HG03196 (cell line): ENCODE measurements at regions not wholly inside any gene's neighbourhood (a gene's known extent, or its start where the extent isn't known, plus 50 kb on each side); places are given as distances from the start of the nearest gene placed in this dataset.
"Not testable (repeated sequence)": the region's sequence is repeated elsewhere in the genome, so short reads cannot be mapped to it uniquely, and the experiment has no call there.

Experiments
- ATAC-seq: cut with Tn5 transposase; IDR thresholded peaks from one replicate; pipeline ENCODE4 v1.9.1; 2021; ENCODE audit not compliant: unreplicated experiment

GRCh38 chr2:34875091-34875745, 1276.1 kb upstream of the FAM98A start:
- ATAC-seq, result no peak

GRCh38 chr2:34853646-34854045, 1254.5 kb upstream of the FAM98A start:
- ATAC-seq, result no peak

GRCh38 chr2:34851804-34852203, 1252.7 kb upstream of the FAM98A start:
- no peak for ATAC-seq

GRCh38 chr2:34849827-34850226, 1250.7 kb upstream of the FAM98A start:
- ATAC-seq, result no peak

GRCh38 chr2:34848691-34849090, 1249.6 kb upstream of the FAM98A start:
- no peak for ATAC-seq

- ATAC-seq, result no peak
Measured at GRCh38 chr2:34848132-34848531, 1249.0 kb upstream of the FAM98A start.

- ATAC-seq, result no peak
Measured at GRCh38 chr2:34844629-34845028, 1245.5 kb upstream of the FAM98A start.

GRCh38 chr2:34838408-34838807, 1239.3 kb upstream of the FAM98A start:
- ATAC-seq, result no peak

- no peak for ATAC-seq
Measured at GRCh38 chr2:34836361-34836760, 1237.3 kb upstream of the FAM98A start.

- ATAC-seq, result no peak
Measured at GRCh38 chr2:34831096-34831495, 1232.0 kb upstream of the FAM98A start.

GRCh38 chr2:34828481-34828880, 1229.4 kb upstream of the FAM98A start:
- no peak for ATAC-seq

GRCh38 chr2:34827398-34827797, 1228.3 kb upstream of the FAM98A start:
- ATAC-seq, result no peak

- ATAC-seq, result no peak
Measured at GRCh38 chr2:34825686-34826085, 1226.6 kb upstream of the FAM98A start.

- no peak for ATAC-seq
Measured at GRCh38 chr2:34822616-34823015, 1223.5 kb upstream of the FAM98A start.

- ATAC-seq, result no peak
Measured at GRCh38 chr2:34815052-34815741, 1216.1 kb upstream of the FAM98A start.

GRCh38 chr2:34810456-34810855, 1211.4 kb upstream of the FAM98A start:
- ATAC-seq, result no peak

GRCh38 chr2:34808426-34808825, 1209.3 kb upstream of the FAM98A start:
- no peak for ATAC-seq

- no peak for ATAC-seq
Measured at GRCh38 chr2:34806891-34807290, 1207.8 kb upstream of the FAM98A start.

GRCh38 chr2:34806396-34806795, 1207.3 kb upstream of the FAM98A start:
- no peak for ATAC-seq

GRCh38 chr2:34799556-34799955, 1200.5 kb upstream of the FAM98A start:
- ATAC-seq, result no peak

- ATAC-seq, result not testable (repeated sequence)
Measured at GRCh38 chr2:34795586-34795985, 1196.5 kb upstream of the FAM98A start.

GRCh38 chr2:34789169-34789568, 1190.1 kb upstream of the FAM98A start:
- ATAC-seq, result no peak

- ATAC-seq, result no peak
Measured at GRCh38 chr2:34787341-34787740, 1188.2 kb upstream of the FAM98A start.
